Left ventricle myocardium inferior (tissue), 1 donor: ENCODE measurements at regions not wholly inside any gene's neighbourhood (a gene's known extent, or its start where the extent isn't known, plus 50 kb on each side); places are given as distances from the start of the nearest gene placed in this dataset.

Experiments used
- DNase-seq: peaks from one replicate; pipeline ENCODE4 v3.0.0-alpha.2; 2020
- H3K27ac ChIP-seq: fragments of 200-600 bp; replicated peaks from 2 replicates; pipeline ENCODE4 v1.8.0; 2021
- H3K27me3 ChIP-seq: fragments of 200-600 bp; 2 replicates; pipeline ENCODE4 v1.8.0; 2021; ENCODE audit warnings: low read depth
- H3K36me3 ChIP-seq: fragments of 200-600 bp; 2 replicates; pipeline ENCODE4 v1.8.0; 2021
- H3K4me1 ChIP-seq: fragments of 200-600 bp; 2 replicates; pipeline ENCODE4 v1.8.0; 2021
- H3K4me3 ChIP-seq: fragments of 200-600 bp; 2 replicates; pipeline ENCODE4 v1.8.0; 2021; ENCODE audit warnings: mild to moderate bottlenecking, moderate library complexity
- H3K9me3 ChIP-seq: fragments of 200-600 bp; replicated peaks from 2 replicates; pipeline ENCODE4 v1.8.0; 2021
- intact Hi-C: fragments of 100-400 bp; cut with micrococcal nuclease; formaldehyde crosslinking; loops from one replicate; pipeline ENCODE4 v1.11.0; 2022
- TF ChIP-seq, protein P1 (sequence below): fragments of 200-600 bp; IDR thresholded peaks from 2 replicates; pipeline ENCODE4 v1.8.0; 2021; ENCODE audit warnings: antibody characterized with exemption, mild to moderate bottlenecking, borderline replicate concordance
- donor health status: DM: no; HTN: yes; CAD: no; lungs with severe emphysema.

DNA sequence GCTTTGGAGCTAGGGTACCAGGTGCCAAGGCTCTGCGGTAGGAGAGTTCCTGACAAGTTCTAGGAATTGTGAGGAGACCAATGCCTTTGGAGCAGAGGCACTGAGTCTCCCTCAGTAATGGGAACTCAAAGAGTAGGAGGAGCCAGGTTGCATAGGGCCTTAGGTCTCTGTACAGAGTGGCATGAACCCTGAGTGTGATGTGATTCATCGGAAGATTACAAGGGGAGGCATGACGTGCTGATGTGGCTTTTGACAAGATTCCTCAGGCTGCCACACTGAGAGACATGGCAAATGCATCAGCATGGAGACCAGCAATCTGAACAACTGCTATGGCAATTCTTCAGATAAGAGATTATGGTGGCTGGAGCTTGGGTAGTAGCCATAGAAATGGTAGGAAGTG lies 94.6 kb upstream of the SLC44A3 start:
- TF ChIP-seq, protein P1, sequence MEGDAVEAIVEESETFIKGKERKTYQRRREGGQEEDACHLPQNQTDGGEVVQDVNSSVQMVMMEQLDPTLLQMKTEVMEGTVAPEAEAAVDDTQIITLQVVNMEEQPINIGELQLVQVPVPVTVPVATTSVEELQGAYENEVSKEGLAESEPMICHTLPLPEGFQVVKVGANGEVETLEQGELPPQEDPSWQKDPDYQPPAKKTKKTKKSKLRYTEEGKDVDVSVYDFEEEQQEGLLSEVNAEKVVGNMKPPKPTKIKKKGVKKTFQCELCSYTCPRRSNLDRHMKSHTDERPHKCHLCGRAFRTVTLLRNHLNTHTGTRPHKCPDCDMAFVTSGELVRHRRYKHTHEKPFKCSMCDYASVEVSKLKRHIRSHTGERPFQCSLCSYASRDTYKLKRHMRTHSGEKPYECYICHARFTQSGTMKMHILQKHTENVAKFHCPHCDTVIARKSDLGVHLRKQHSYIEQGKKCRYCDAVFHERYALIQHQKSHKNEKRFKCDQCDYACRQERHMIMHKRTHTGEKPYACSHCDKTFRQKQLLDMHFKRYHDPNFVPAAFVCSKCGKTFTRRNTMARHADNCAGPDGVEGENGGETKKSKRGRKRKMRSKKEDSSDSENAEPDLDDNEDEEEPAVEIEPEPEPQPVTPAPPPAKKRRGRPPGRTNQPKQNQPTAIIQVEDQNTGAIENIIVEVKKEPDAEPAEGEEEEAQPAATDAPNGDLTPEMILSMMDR = no peak
- Histone ChIP-seq H3K27ac (no peak overlapping the region), H3K9me3 (no peaks in the 10 kb centered on the region), H3K4me1 (peaks cover 28% of the 10 kb centered on the region), H3K36me3 (no peaks in the 10 kb centered on the region), H3K4me3 (no peak overlapping the region), H3K27me3 (no peaks in the 10 kb centered on the region)
- intact Hi-C loops = no loop called here
- DNase-seq = no peak

DNA sequence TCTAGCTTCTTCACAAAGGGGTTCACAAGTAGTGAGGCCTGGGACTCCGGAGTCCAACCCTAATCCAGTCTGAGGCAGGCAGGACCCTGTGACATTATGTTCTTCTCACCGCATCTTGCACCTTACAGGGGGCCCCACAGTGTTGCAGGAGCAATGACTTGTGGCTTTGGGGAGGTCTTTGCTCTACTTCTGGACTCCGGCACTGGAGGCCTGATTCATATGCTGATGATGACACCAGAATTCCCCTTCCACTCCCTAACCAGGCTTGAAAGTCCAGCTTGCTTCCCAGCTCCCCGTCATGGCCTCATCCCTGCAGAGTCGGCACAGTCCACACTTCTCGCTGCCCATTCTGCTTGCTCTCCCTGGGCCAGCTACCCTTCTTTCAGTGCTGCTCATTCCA lies 96.3 kb upstream of the SLC44A3 start:
- Histone ChIP-seq H3K4me1 (peaks cover 21% of the 10 kb centered on the region), H3K9me3 (no peaks in the 10 kb centered on the region), H3K27me3 (no peaks in the 10 kb centered on the region), H3K36me3 (no peaks in the 10 kb centered on the region), H3K4me3 (no peak overlapping the region), H3K27ac (no peak overlapping the region)
- intact Hi-C loops = no loop called here
- TF ChIP-seq, protein P1 = no peak
- DNase-seq = no peak

DNA sequence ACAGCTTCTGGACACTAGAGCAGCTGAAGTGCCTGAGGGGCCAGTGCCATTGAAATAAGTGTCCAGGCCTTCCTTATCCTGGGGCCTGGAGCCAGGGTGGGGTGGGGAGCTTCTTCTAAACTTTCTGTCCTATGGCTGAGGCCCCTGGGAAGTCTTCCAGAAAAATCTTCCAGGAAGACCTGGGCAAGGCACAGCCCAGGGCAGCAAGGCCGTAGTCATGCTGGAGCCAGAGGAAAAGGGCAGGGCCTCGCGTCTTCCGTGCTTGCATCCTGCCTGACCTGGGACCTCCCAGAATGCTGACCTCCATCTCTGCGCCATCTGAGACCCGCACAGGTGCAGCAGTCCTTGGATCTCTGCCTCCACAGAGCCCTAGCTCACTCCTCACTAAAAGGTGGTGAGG lies 96.7 kb upstream of the SLC44A3 start:
- Histone ChIP-seq H3K4me1 (peaks cover 17% of the 10 kb centered on the region), H3K27me3 (no peaks in the 10 kb centered on the region), H3K9me3 (no peaks in the 10 kb centered on the region), H3K27ac (no peak overlapping the region), H3K36me3 (no peaks in the 10 kb centered on the region), H3K4me3 (no peak overlapping the region)
- intact Hi-C loops = no loop called here
- TF ChIP-seq, protein P1 = no peak
- no peak for DNase-seq

DNA sequence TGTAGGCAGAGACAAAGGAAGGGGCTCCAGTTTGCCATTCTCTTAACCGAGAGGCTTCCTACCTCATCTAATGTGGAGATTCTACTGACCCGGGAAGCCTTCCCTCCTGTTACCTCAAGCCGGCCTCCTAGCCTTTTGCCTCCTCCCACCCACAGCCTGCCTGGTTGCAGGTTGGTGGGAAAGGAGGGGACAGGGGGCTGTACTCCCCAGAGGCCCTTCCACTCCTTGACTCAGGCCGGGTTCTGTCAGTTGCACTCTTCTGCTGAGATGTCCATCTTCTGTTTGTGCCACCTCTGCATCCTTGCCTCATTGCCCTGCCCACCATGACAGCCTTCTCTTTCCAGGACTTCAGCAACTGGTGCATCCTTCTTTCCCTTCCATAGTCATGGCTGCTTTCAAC lies 98.0 kb upstream of the SLC44A3 start:
- TF ChIP-seq, protein P1 = no peak
- DNase-seq = no peak
- no peaks in the 10 kb centered on the region for H3K27me3 ChIP-seq
- H3K4me1 ChIP-seq = peaks cover 11% of the 10 kb centered on the region
- H3K4me3 ChIP-seq = no peak overlapping the region
- H3K9me3 ChIP-seq = no peaks in the 10 kb centered on the region
- H3K27ac ChIP-seq = no peak overlapping the region
- H3K36me3 ChIP-seq = no peaks in the 10 kb centered on the region
- intact Hi-C loops = no loop called here

DNA sequence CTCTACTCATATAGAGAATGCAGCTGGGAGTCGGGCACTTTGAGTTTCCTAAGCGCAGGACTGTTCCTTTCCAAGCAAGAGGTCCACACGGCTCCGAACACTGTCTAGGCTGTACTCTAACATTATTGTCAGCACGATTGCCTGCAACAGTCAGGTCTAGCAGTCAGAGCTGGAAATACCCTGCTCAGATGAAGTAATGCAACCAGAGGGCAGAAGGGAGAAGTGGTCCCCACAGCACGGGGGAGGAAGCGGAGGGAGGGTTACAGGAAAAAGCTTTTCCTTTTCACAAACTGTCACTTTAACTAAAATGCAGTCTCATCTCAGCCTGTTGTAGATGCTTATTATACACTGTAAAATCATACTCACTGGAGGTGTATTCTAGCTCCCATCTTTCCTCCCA lies 98.9 kb upstream of the SLC44A3 start:
- no peaks in the 10 kb centered on the region for H3K9me3 ChIP-seq
- TF ChIP-seq, protein P1 = no peak
- intact Hi-C loops = no loop called here
- H3K4me3 ChIP-seq = no peak overlapping the region
- DNase-seq = no peak
- H3K27ac ChIP-seq = no peak overlapping the region
- H3K27me3 ChIP-seq = no peaks in the 10 kb centered on the region
- H3K4me1 ChIP-seq = peaks cover 11% of the 10 kb centered on the region
- no peaks in the 10 kb centered on the region for H3K36me3 ChIP-seq
